ENCODE measurements at regions not wholly inside any gene's neighbourhood (a gene's known extent, or its start where the extent isn't known, plus 50 kb on each side); places are given as distances from the start of the nearest gene placed in this dataset.

GRCh38 chr12:25883026-25883916, 75.2 kb upstream of the RASSF8 start:
- TF ChIP-seq CTCF (conservative IDR thresholded peaks at IDR 0.05; ENCODE audit: low read depth, low read length) (no peak), EZH2 (IDR thresholded peaks at IDR 0.05; ENCODE audit: low read length, unreplicated experiment) (no peak)
